PC-3 (cell line): ENCODE measurements at regions not wholly inside any gene's neighbourhood (a gene's known extent, or its start where the extent isn't known, plus 50 kb on each side); places are given as distances from the start of the nearest gene placed in this dataset.

ENCODE experiments used
- CTCF ChIP-seq: fragments of 300-600 bp; sonication (generic); conservative IDR thresholded peaks from 2 replicates; pipeline ENCODE4 v1.5.1; 2017; ENCODE audit warnings: antibody characterized with exemption, low read depth, mild to moderate bottlenecking, low read length
- EZH2 ChIP-seq: fragments of 300-600 bp; sonication (generic); IDR thresholded peaks from one replicate; pipeline ENCODE4 v1.6.1; 2017; ENCODE audit warnings: antibody characterized with exemption, mild to moderate bottlenecking, low read length; ENCODE audit not compliant: unreplicated experiment
- EZH2phosphoT487 ChIP-seq: fragments of 300-600 bp; sonication (generic); IDR thresholded peaks from 2 replicates; pipeline ENCODE4 v1.6.1; 2018; ENCODE audit warnings: mild to moderate bottlenecking, antibody characterized with exemption, low read length, borderline replicate concordance

GRCh38 chr16:77613095-77613494 lies 109.2 kb upstream of the NUDT7 start:
- no peak for TF ChIP-seq EZH2
- TF ChIP-seq CTCF, result no peak
- TF ChIP-seq EZH2phosphoT487, result no peak
